Cardiac muscle cell (in vitro differentiated cells and primary cell): ENCODE measurements at regions not wholly inside any gene's neighbourhood (a gene's known extent, or its start where the extent isn't known, plus 50 kb on each side); places are given as distances from the start of the nearest gene placed in this dataset.

ENCODE experiments used
- DNase-seq, 2 donors: peaks; one replicate each; pipeline versions ENCODE4 v3.0.0 to v3.0.0-alpha.2; 2010 to 2017; ENCODE audit warnings: low read depth in 1 of 2, low spot score in 1 of 2
- H3K27ac ChIP-seq: fragments of 200-600 bp; sonication (generic); 2 replicates; pipeline ENCODE4 v1.5.1; 2016
- H3K27me3 ChIP-seq: fragments of 200-600 bp; sonication (generic); 2 replicates; pipeline ENCODE4 v1.6.0; 2016; ENCODE audit warnings: control low read depth
- H3K36me3 ChIP-seq: fragments of 200-600 bp; sonication (generic); 2 replicates; pipeline ENCODE4 v1.5.1; 2016; ENCODE audit warnings: control low read depth
- H3K4me1 ChIP-seq: fragments of 200-600 bp; sonication (generic); 2 replicates; pipeline ENCODE4 v1.8.1; 2017; ENCODE audit warnings: low read depth, mild to moderate bottlenecking, mixed run types
- H3K4me3 ChIP-seq: fragments of 200-600 bp; sonication (generic); 2 replicates; pipeline ENCODE4 v1.5.1; 2016; ENCODE audit warnings: mild to moderate bottlenecking
- H3K9me3 ChIP-seq: fragments of 200-600 bp; sonication (generic); 2 replicates; pipeline ENCODE4 v1.5.1; 2017; ENCODE audit warnings: low read depth, mild to moderate bottlenecking, control low read depth
- CTCF ChIP-seq: IDR thresholded peaks from 2 replicates; pipeline ENCODE4 v1.5.1; 2012; ENCODE audit warnings: low read depth, mild to moderate bottlenecking, low read length

GRCh38 chr16:73599351-73599750 is 551.4 kb upstream of the ZFHX3 start:
- H3K27ac ChIP-seq = no peak overlapping the region
- no peak overlapping the region for H3K4me3 ChIP-seq
- H3K36me3 ChIP-seq = no peaks in the 10 kb centered on the region
- no peaks in the 10 kb centered on the region for H3K4me1 ChIP-seq
- H3K27me3 ChIP-seq = no peaks in the 10 kb centered on the region
- no peak for TF ChIP-seq CTCF
- DNase-seq = no peak
- no peaks in the 10 kb centered on the region for H3K9me3 ChIP-seq

- Histone ChIP-seq H3K4me3 (no peak overlapping the region), H3K27ac (no peak overlapping the region), H3K36me3 (no peaks in the 10 kb centered on the region), H3K27me3 (no peaks in the 10 kb centered on the region), H3K9me3 (no peaks in the 10 kb centered on the region), H3K4me1 (no peaks in the 10 kb centered on the region)
- TF ChIP-seq CTCF = no peak
- DNase-seq = no peak
Measured at GRCh38 chr16:73584157-73584556, 536.2 kb upstream of the ZFHX3 start.

- Histone ChIP-seq H3K9me3 (no peaks in the 10 kb centered on the region), H3K4me1 (peaks cover 30% of the 10 kb centered on the region), H3K27me3 (no peaks in the 10 kb centered on the region), H3K4me3 (no peak overlapping the region), H3K27ac (peak overlapping the region; percentile 84), H3K36me3 (no peaks in the 10 kb centered on the region)
- TF ChIP-seq CTCF = no peak
- DNase-seq = peak in 1 of 2 donors; percentile 96
Measured at GRCh38 chr16:73572135-73572828, 524.4 kb upstream of the ZFHX3 start.

- TF ChIP-seq CTCF = no peak
- no peaks in the 10 kb centered on the region for H3K27me3 ChIP-seq
- peaks cover 30% of the 10 kb centered on the region for H3K4me1 ChIP-seq
- DNase-seq = no peak
- H3K27ac ChIP-seq = peak overlapping the region; percentile 10
- H3K4me3 ChIP-seq = no peak overlapping the region
- no peaks in the 10 kb centered on the region for H3K9me3 ChIP-seq
- no peaks in the 10 kb centered on the region for H3K36me3 ChIP-seq
Measured at GRCh38 chr16:73569266-73569980, 521.5 kb upstream of the ZFHX3 start.

GRCh38 chr16:73568769-73569168 is 520.8 kb upstream of the ZFHX3 start:
- no peak for DNase-seq
- Histone ChIP-seq H3K4me3 (no peak overlapping the region), H3K27me3 (no peaks in the 10 kb centered on the region), H3K4me1 (peaks cover 30% of the 10 kb centered on the region), H3K36me3 (no peaks in the 10 kb centered on the region), H3K27ac (peak overlapping the region; percentile 10), H3K9me3 (no peaks in the 10 kb centered on the region)
- no peak for TF ChIP-seq CTCF
